Esophagus squamous epithelium (tissue), 4 donors: ENCODE measurements at regions not wholly inside any gene's neighbourhood (a gene's known extent, or its start where the extent isn't known, plus 50 kb on each side); places are given as distances from the start of the nearest gene placed in this dataset.

Experiments used
- POLR2A ChIP-seq, 4 donors: fragments of 450-650 bp; IDR thresholded peaks; one replicate each; pipeline ENCODE4 v1.6.1; 2017; ENCODE audit warnings: antibody characterized with exemption in 4 of 4, mild to moderate bottlenecking in 4 of 4, moderate library complexity in 3 of 4
- TF ChIP-seq, protein P1 (sequence below), 6 experiments: fragments of 450-650 bp in 4 of 6; fragments of 200-600 bp in 2 of 6; sonication (generic) in 2 of 6; IDR thresholded peaks; one replicate each; pipeline ENCODE4 v1.5.1; 2016 to 2019; ENCODE audit warnings: antibody characterized with exemption in 6 of 6, mild to moderate bottlenecking in 4 of 6, moderate library complexity in 4 of 6

DNA sequence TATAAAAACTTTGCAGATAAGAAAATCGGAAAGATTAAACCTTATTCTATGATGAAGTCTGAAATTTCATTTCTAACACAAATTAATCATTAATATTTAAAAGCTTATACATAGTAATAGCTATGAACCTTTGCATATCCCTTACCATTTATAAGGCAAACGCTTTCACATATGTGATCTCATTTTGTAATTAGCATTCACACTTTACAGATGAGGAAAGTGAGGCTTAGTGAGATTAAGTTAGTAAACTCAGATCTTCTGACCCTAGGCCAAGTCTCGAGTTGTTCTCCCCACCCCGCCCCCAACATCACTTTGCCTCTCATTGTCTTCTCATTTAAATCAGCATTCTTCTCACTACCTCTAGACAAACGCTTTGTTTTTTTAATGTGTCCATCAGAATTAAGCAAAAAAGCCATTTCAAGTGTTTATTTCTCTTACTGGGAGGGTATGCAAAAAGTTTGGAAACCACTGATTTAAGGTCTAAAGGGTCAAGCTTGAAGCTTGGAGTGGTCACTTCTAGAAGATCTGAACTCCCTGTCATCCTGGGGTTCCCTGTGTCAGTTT is 172.9 kb upstream of the BCL6 start:
- no peak for TF ChIP-seq POLR2A (IDR thresholded peaks at IDR 0.05)
- TF ChIP-seq, protein P1, sequence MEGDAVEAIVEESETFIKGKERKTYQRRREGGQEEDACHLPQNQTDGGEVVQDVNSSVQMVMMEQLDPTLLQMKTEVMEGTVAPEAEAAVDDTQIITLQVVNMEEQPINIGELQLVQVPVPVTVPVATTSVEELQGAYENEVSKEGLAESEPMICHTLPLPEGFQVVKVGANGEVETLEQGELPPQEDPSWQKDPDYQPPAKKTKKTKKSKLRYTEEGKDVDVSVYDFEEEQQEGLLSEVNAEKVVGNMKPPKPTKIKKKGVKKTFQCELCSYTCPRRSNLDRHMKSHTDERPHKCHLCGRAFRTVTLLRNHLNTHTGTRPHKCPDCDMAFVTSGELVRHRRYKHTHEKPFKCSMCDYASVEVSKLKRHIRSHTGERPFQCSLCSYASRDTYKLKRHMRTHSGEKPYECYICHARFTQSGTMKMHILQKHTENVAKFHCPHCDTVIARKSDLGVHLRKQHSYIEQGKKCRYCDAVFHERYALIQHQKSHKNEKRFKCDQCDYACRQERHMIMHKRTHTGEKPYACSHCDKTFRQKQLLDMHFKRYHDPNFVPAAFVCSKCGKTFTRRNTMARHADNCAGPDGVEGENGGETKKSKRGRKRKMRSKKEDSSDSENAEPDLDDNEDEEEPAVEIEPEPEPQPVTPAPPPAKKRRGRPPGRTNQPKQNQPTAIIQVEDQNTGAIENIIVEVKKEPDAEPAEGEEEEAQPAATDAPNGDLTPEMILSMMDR (IDR thresholded peaks at IDR 0.05): no peak
